ENCODE measurements at regions not wholly inside any gene's neighbourhood (a gene's known extent, or its start where the extent isn't known, plus 50 kb on each side); places are given as distances from the start of the nearest gene placed in this dataset.
"Not testable (repeated sequence)": the region's sequence is repeated elsewhere in the genome, so short reads cannot be mapped to it uniquely, and the experiment has no call there.

DNA sequence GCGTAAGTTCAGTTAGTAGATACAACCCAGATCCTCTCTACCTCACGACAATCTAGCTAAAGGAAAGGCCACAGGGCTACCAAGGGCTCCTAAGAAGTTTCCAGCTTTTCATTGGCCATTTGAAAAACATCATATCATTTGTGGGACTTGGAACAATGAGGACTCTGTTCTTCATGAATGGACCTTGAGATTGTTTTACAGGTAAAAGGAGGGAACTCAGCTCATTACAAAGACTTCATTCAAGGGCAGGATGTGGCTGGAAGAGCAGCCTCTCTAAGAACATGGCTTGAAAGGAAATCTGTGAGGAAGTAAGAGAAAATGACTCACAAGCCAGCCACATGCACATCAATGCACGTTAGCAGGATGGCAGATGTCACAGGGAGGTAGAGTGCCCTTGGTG, 105.9 kb upstream of the SLC7A11 start:
- DNase-seq, result peak; percentile 1

DNA sequence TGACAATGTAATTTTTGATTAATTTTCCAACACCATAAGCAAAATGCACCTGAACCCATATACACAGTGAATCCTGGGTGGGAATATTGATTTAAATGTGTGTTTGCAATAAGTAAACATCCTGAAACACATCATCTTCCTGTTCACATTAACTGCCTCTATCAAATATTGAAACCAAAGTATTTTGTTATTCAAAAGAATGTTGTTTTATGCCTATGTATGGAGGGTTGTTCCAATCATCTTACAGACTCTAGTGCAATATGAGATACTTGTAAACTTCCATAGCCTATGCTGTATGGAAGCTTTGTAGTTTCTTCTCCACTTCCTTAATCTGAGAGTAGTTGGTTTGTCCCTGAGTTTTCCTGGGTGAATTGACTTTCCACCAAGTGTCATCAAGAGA, 105.4 kb upstream of the SLC7A11 start:
- DNase-seq, result no peak

DNA sequence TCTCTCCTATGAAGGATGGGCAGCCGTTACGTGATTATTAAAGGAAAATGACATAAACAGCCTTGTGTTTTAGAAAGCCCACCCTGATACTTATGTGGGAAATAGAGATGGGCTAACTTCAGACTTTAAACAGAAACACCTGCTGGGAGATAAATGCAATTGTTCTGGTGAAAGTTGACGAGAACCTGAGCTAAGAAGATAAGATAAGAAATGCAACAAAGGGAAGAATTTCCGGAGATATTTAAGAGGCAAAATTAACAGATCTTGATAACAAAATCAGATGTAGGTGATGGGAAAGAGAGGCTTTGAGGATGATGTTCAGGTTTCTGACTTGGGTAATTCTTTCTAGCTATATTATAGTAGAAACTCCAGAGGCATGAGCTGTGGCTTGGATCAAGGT, 102.7 kb upstream of the SLC7A11 start:
- no peak for DNase-seq

DNA sequence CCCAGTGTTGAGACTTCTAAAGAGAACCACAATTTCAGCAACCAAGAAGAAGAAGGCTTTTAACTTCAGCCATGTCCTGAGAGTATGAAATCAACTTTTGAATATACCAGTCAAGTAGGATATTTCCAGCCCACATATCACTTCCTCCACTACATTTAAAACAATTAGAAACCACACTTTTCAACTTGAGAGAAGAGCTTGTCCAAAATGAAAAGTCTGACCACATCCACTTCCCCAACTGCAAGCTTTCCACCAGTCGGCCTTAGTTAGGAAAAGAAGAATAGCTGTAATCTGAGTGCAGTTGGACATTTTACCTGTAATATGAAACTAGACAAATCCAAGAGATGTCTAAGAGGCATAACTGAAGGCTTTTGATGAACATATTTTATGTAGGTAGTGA, 101.9 kb upstream of the SLC7A11 start:
- no peak for DNase-seq

DNA sequence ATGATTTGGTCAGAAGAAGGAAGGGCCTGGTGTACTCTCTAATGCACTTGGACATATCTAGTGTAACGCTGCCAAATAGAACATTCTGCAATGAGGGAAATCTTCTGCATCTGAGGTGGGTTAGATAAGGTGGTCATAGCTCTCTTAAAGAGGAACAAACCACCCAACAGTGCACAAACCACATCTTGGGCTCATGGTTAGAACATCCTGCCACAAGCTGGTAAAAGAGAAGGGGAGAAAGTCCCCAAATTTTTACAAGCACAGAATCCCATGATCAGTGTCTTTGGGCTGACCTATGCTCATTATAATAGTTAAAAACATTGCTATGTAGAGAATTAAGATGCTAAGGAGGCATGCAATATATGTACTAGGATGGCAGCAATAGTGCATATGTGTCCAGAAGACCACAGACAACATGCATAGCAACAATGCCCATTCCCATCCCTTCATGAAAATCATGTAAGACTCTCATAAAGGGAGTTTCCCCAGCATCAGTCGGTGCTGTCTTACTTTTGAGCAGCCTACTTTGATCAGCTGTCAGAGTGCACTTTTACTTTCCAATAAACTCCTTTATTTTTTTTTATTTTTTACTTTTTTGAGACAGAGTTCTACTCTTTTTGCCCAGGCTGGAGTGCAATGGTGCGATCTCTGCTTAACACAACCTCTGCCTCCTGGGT, 99.7 kb upstream of the SLC7A11 start:
- no peak for DNase-seq

DNA sequence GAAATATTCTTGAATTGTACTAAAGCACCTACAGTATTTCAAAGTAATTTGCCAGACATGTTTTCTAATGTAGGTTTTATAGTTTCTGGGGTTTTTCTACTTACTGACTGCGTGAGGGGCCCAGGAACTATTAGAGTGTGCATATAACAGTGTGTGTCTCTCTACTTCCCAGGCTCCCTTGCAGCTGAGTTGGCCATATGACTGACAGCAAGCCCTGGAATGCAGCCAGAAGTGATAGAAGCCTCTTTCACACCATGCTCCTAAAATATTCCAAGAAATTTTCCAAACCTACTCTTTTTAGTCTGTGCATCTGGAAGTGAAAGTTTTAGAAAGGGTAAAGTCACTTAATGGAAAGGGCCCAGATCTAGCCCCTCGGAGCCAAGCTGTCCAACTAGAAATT, 96.7 kb upstream of the SLC7A11 start:
- DNase-seq, result no peak

DNA sequence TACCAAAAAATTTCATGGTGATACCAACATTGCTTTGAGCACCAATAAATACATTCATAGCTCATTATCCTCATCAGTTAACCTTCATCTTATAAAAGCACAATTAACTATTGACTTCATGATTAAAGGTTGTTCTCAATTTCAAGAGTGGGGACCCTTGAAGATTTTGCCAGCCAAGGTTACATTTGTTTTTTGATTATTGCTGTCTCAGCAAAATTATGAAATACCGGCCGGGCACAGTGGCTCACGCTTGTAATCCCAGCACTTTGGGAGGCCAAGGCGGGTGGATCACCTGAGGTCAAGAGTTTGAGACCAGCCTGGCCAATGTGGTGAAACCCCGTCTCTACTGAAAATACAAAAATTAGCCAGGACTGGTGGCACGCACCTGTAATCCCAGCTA, 96.1 kb upstream of the SLC7A11 start:
- not testable (repeated sequence) for DNase-seq

DNA sequence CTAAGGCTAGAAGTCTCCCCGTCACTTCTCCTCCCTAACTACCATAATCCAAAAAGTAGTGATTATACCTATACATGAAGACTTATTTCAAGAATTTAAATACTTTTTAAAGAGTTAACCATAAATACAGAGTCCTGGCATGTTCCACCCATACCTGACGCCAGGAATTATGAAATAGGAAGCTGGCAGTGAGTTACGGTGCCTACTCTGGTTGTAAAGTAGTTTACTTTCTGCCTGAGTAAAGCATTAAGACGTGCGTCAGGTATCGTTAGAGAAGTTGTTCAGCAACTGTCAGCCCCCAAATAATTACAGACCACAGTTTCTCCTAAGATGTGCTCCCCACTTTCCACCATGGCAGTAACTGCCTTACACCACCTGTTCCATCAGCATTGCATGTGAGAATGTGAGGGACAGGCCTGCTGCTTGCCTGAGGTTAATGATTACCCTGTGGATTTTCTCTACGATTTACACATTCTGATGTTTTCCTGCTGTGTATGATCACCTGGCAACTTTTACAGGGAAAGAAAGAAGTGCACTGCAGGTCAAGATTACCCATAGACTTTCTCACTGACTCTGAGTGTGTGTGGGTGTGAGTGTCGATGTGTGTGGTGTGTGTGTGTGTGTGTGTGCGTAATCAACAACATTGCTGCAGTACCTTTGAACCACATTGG, 92.3 kb upstream of the SLC7A11 start:
- DNase-seq, result no peak

DNA sequence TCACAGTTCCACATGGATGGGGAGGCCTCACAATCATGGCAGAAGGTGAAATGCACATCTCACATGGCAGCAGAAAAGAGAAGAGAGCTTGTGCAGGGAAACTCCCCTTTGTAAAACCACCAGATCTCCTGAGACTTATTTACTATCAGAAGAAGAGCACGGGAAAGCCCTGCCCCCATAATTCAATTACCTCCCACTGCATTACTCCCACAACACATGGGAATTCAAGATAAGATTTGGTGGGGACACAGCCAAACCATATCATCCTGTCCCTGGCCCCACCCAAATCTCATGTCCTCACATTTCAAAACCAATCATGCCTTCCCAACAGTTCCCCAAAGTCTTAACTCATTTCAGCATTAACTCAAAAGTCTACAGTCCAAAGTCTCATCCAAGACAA, 90.3 kb upstream of the SLC7A11 start:
- not testable (repeated sequence) for DNase-seq

DNA sequence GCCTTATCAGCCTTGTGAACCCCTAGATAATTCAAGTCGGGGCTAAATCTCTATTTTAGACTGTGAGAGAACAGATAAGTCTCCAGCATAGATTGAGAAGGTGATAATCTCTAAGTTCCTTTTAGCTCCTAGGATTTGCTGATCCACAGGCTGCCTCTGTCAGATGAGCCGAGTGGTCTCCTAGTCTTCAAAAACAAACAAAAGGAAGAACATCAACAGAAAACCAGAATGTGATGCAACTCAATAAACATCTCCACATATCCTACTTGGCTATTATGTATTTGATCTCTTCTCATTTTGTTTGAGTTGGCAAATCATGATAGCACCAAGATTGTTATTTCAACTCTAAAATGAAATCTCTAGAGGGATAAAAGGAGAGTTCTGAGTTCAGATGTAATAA, 88.4 kb upstream of the SLC7A11 start:
- DNase-seq, result no peak

DNA sequence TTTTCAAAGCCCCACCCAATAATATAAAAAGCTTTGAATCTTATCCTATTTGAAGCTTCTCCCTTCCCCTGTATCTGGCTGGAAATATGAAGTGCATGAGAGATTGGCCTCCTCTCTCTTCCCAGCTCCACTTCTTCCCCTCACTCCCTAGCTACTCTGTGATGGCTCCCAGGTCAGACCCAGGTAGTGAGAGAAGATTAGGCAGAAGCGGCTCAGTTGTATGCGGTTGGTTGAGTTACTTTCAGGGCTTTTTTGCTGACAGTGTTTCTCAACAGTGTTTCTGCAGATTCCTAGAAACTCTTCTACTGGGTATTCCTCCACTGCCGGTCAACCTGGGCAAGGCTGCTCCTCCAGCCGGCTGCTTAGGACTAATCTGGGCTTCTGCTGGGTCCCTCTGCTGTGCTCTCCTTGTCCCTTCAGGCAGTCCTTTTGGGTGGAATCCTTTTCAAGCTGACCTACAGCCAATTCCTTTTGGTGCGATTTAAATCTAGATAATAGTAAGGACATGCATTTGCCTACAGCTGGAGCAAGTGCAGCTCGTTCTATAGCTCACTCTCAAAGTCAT, 87.4 kb upstream of the SLC7A11 start:
- no peak for DNase-seq

DNA sequence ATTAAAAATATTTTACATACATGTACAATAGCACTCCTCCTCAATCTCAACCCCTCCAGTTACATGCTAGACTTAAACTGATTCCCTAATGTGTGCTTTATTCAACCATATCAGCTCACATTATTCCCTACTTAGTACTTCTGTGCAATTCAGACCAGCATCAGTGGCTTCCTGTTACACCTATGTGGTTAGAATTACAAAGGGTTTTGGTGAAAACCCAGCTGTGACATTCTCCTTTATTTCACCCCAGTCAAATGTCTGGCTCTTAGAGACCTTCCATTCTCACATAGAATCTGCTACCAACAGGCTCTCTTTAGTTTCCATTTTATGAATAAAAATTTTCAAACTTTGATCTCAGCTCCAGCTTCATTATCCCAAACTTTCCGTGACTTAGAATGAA, 85.2 kb upstream of the SLC7A11 start:
- no peak for DNase-seq

DNA sequence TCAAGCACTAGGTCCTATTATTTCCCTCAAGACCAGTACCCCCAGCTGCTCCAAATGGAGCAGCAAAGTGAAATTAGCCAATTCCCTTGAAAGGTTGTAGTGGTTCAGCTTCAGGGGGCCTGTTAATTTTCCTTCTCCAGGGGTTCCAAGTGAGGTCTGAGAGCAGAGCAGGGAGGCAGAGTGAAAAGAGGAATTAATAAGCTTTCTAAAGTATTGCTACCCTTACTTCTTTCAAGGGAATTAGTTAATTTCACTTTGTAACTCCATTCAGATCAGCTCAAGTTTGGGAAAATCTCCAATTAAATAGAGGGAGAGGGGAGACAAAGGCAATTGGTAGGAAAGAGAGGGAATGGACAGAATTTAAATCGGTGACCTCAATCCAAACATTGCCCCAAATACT, 78.7 kb upstream of the SLC7A11 start:
- no peak for DNase-seq

DNA sequence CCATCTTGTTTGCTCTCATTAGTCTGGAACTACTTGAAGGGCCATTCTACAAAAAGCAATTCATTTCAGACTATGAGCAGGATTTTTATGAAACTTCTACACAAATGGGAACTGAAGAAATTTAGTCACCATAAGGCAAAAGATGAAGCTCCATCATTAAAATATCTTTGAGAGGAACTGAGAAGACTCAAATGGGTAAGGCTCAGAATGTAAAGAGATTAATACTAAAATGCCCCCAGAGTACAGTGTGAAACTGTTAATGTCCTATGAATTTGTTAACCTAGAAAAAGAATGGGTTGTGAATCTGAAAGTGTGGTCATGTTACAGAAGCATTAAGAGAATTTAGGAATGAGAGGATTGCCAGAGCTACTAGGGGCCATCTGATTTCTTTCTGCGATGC, 77.9 kb upstream of the SLC7A11 start:
- DNase-seq, result no peak

DNA sequence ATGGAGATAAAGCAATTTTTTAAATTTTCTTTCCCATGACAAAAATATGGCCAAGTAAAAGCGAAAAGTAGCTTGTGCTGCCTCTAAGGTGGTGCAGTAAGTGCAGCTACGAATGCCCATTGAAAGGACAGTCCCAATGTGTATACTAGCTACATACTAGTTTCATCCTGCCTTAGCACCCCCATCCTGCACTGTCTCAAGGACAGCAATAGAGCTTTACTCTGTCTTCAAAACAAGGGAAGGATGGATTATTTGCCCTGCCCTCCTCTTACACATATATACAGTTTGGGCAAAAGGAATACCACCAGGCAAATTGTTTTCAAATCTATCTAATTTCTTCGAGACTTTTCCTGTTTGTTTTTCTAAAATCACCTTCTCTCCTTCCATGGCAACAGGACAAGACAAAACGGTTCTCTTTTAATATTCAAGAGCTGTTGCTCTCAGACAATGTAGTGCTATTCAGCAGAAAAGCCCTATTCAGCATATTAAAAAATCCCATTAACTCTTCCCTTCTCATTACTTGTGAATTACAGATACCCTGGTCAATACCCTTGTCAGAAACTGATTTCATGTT, 75.1 kb upstream of the SLC7A11 start:
- DNase-seq, result no peak

DNA sequence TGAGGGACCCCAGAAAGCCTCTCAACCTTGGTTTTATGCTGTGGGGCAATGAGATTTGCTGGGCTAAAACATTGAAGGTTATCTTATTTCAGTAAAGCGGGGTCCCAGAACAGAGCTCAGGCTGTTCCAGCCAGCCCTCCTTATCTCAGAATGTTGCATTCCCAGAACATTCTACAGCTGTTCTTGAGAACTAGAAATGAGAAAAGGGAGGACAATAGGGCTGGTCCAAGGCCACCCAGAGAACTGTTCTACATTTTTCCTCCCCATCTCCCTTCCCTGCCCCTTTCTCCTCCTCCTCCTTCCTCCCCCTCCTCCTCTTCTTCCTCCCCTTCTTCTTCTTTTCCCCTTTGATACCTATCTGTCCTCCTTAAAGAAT, 70.4 kb upstream of the SLC7A11 start:
- DNase-seq, result no peak

DNA sequence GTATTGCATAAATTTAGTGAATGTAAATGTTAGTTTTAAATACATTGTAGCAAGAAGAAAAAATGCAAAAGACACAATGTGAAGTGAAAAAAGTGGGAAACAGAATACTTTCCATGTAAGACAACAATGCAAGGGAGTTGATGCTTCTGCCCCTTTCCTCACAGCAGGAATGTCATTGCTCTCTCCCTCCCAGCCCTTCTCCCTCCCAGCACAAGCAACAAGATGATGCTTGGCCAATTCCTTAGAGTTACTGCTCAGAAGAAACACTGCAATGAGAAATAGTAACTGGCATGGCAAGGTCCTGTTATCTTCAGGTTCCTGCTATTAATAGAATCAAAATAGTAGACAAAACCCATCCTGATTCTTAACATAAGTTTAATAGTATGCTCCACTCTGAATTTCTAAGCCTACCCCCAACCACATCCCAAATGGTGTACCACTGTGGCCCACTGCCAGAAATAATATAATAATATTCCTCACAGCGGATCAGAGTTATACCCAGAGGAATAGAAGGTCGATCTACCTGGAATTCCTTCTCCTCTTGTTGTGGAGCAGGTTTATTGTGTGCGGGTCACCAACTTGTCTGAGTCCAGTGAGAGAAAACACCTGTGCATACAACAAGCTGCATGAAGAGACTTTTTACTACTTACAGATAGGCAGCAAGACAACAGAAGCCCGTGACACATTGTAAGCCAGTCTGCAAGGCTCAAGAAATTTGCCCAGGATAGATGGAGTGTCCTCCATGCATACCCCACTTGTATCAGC, 69.8 kb upstream of the SLC7A11 start:
- DNase-seq, result peak; percentile 36

DNA sequence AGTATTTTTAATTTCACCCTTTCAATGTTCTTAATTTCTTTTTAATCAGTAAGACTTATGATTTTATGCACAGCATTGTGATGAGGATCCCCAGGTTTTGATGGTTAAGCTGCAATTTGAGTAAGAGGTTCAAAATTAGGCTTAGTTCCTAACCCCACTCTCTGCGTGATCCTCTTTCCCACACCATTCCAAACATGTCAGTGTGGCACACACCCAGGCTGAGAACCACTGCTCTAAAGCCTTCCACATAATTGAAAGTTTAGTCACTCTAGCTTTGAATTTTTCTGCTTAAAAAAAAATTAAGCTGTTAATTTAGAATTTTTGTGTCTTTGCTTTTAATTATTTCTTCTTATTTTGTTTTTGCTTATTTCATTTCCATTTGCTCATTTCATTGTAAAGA, 68.8 kb upstream of the SLC7A11 start:
- DNase-seq, result peak; percentile 76

DNA sequence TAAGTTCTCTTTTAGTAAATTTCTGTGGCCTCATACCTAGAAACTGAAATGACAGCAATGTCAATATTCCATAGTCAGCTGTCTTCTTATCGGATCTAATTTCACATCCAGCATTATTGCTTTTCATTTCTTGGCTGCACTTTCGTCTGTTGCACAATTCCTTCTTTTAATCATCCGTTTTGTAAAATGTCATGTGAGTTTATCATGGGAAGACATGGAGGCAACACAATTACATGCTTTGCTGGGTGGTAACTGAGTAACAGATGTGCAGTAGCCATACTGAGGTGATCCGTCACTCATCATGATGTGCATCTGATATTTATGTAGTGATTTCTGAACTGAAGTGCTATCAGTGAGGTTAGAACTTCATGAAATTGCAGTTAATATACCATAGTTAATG, 68.3 kb upstream of the SLC7A11 start:
- DNase-seq, result peak; percentile 18

DNA sequence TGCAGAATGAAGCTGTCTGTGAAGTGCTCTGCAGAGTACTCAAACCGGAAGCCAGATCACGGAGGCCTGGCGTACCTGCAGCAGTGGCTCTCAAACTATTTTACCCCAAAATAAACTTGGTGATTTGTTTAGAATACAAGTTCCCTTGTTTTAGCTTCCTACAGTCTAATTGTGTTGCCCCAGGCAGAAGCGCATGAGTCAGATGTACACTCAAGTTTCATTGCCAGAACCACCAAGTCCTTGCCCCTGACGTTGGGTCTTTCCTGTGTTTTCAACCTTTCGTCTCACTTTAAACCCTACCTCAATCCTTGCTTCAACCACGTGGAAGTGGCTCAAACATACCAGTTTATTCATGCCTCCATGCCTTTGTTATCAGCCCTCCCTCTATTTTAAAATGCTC, 66.2 kb upstream of the SLC7A11 start:
- DNase-seq, result peak; percentile 25

DNA sequence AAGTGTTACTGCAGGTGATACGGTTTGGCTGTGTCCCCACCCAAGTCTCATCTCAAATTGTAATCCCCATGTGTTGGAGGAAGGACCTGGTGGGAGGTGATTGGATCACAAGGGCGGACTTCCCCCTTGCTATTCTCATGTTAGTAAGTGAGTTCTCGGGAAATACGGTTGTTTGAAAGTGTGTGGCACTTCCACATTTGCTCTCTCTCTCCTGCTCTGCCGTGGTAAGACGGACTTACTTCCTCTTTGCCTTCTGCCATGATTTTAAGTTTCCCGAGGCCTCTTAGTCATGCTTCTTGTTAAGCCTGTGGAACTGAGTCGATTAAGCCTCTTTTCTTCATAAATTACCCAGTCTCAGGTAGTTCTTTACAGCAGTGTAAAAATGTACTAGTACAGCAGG, 65.2 kb upstream of the SLC7A11 start:
- no peak for DNase-seq

DNA sequence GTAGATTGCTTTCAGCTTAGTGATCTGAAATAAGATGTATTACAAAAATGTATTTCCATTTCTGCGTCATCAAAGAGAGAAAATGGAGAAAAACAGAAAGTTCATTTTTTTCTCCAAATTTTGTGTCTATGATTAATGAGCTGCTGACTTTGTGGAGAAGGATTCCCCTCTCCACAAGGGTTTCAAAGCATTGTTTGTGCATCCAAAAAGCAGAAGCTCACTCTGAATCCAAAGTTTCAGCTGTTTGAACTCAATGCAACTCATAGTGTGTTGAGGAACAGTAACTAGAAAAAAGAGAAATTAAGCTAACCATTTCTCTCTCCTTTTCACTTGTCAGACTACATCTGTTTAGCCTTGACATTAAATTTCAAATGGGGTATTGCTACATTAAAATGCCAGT, 62.9 kb upstream of the SLC7A11 start:
- no peak for DNase-seq

DNA sequence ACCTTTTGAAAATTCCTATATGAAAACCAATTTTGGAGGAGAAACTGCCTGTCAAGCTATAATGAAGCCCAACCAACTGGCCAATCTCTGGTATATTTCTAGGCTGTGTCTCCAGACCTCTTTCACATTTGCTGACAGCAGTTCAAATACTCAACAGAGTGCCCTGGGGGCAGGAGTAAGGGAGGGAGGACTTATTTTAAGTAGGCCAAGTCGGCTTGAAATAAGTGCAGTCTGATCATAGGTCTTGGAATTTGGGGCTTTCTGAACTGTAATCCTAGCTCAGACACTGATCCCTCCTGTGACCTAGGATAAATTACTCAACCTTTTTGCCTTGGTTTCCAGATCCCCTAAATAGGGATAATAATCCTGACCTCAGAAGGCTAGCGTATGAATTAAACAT, 59.4 kb upstream of the SLC7A11 start:
- no peak for DNase-seq

DNA sequence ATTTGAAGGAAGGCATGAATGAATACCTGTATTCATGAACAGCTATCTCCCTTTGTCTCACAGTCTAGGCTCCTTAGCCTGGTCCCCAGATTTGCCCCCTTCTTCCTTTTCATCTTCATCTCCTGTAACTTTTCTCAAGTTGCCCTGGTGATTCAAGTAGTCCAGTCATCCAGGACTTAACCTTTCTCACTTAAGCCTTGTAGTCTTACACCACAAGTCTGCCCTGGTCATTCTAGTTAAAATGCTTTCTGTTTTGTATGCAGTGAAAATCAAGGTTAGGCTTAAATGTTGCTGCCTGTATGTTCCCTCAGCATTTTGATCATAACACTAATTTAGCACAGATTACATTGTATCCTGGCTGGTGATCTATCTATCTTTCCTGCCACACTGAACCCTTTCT, 58.5 kb upstream of the SLC7A11 start:
- no peak for DNase-seq
